ENCODE measurements at regions not wholly inside any gene's neighbourhood (a gene's known extent, or its start where the extent isn't known, plus 50 kb on each side); places are given as distances from the start of the nearest gene placed in this dataset.

DNA sequence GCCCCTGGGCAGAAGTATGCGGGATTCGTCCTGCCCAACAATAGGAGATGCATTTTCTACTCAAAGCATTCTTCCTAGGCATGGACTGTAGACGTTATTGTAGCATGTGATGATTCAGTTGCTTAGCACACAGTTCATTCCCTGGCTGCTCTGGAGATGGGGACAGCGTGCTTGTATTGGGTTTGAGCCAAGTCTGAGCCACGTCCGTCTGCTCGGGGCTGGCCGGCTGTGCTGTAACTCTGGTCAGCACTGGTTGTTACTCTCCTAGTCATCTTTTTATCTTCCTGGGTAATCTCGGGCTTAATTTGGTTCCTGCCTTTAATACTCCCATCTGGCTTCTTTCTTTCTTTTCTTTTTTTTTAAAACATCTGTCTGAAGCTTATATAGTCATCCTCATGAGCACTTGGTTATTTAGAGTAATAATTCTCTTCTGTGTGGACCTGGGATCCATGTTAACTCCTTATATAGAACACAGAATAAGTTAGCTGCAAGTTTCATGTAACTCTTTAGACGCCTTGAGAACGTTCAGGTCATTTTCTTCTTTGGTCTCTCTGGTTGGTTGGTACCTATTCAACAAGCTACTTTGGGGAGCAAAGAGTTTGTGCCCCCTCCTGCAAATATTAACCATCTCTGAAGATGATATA lies 118.8 kb upstream of the RPS23 start (continued):
- TF ChIP-seq REL (CRISPR knock-in tag; conservative IDR thresholded peaks at IDR 0.05), result no peak
- no peak for TF ChIP-seq ZBTB1 (CRISPR knock-in tag; IDR thresholded peaks at IDR 0.05; ENCODE audit: borderline replicate concordance)
- peak; percentile 79 for TF ChIP-seq IRF2 (CRISPR knock-in tag; IDR thresholded peaks at IDR 0.05)

DNA sequence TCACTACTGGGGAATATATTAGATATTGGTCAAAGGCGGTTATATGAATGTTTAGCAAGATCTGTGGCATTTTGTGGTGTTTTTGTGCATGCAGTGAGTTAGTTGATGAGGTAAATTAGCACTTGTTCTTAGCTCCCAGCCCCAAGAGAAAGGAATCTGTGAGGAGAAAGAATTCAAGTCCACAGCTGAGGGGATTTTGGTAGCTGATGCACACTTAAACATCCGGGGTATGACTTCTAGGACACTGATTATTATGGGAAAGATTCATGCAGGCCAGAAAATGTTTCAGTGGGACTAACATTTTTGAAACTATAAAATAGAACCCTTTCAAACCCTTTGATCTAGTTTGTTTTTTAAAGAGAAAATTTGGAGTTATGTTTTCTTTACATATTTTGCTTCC lies 118.2 kb upstream of the RPS23 start:
- Histone ChIP-seq H3K36me3 (replicated peaks in 1 of 2; ENCODE audit: control insufficient read depth in 1 of 2, insufficient read depth in 2 of 2, low read length in 2 of 2) (no peaks in the 10 kb centered on the region), H3K9me3 (ENCODE audit: low read length) (no peaks in the 10 kb centered on the region), H3K27ac (ENCODE audit: extremely low read length, insufficient read depth, low read length) (peak overlapping the region; percentile 3), H2AFZ (ENCODE audit: low read length) (no peak overlapping the region), H3K27me3 (ENCODE audit: control insufficient read depth in 1 of 2, insufficient read depth in 2 of 2, low read length in 2 of 2) (no peaks in the 10 kb centered on the region), H3K4me3 (replicated peaks in 1 of 3; ENCODE audit: insufficient read depth in 1 of 3, low read depth in 2 of 3, low read length in 3 of 3) (no peak overlapping the region), H3K4me1 (ENCODE audit: insufficient read depth, low read length) (peaks cover 20% of the 10 kb centered on the region), H3K9ac (ENCODE audit: insufficient read depth, low read depth, low read length) (no peak overlapping the region), H4K20me1 (ENCODE audit: insufficient read depth, low read length) (no peaks in the 10 kb centered on the region), H3K4me2 (ENCODE audit: low read depth, low read length) (0 out of 2 replicates have a peak overlapping the region, but pooled peaks have one; percentile 13), H3K79me2 (ENCODE audit: insufficient read depth, low read length) (no peaks in the 10 kb centered on the region)
- in situ Hi-C loops (cut with HindIII; ENCODE audit: extremely low pct_ligation_motif_present, low pct_unique_long_range_greater_than_20kb) (no loop called here), intact Hi-C loops (cut with micrococcal nuclease; ENCODE audit: unreplicated experiment) (no loop called here)
- DNase-seq (ENCODE audit: low spot score) (no peak), ATAC-seq (no peak), FAIRE-seq (no peak)
- BruUV-seq (replicated peaks), result no TSS peak
- WGBS (ENCODE audit: low lambda C conversion rate), result 90% methylated on average over 2 of the region's 2 CpGs
- TF ChIP-seq PITX1 (CRISPR knock-in tag; IDR thresholded peaks at IDR 0.05) (no peak), HOXA3 (CRISPR knock-in tag; IDR thresholded peaks at IDR 0.05) (no peak), ZNF350 (CRISPR knock-in tag; IDR thresholded peaks at IDR 0.05; ENCODE audit: borderline replicate concordance, low read depth) (no peak), ZNF816 (CRISPR knock-in tag; IDR thresholded peaks at IDR 0.05; ENCODE audit: borderline replicate concordance) (no peak), RARA (CRISPR knock-in tag; IDR thresholded peaks at IDR 0.05) (no peak), CC2D1A (CRISPR knock-in tag; IDR thresholded peaks at IDR 0.05) (no peak)
- ChIA-PET CTCF (ENCODE audit: low intra/inter-chr PET ratio, low total read pairs) (interaction anchor here (0.5 kb wide), 1 partner anchor 78 kb away, joined by 4 read pairs; no protein-coding TSS in a partner anchor), POLR2A (interaction anchor here (2.3 kb wide), 1 partner anchor 9 kb away, joined by 20 read pairs; no protein-coding TSS in a partner anchor)

All from HepG2 (cell line).